Mucosa of gallbladder (tissue), 1 donor: ENCODE measurements at regions not wholly inside any gene's neighbourhood (a gene's known extent, or its start where the extent isn't known, plus 50 kb on each side); places are given as distances from the start of the nearest gene placed in this dataset.
"Not testable (repeated sequence)": the region's sequence is repeated elsewhere in the genome, so short reads cannot be mapped to it uniquely, and the experiment has no call there.

ENCODE experiments used
- DNase-seq: peaks from one replicate; pipeline ENCODE4 v3.0.0-alpha.2; 2020; ENCODE audit warnings: low spot score
- donor health status: DM: no; HTN: no; CAD: no.

DNA sequence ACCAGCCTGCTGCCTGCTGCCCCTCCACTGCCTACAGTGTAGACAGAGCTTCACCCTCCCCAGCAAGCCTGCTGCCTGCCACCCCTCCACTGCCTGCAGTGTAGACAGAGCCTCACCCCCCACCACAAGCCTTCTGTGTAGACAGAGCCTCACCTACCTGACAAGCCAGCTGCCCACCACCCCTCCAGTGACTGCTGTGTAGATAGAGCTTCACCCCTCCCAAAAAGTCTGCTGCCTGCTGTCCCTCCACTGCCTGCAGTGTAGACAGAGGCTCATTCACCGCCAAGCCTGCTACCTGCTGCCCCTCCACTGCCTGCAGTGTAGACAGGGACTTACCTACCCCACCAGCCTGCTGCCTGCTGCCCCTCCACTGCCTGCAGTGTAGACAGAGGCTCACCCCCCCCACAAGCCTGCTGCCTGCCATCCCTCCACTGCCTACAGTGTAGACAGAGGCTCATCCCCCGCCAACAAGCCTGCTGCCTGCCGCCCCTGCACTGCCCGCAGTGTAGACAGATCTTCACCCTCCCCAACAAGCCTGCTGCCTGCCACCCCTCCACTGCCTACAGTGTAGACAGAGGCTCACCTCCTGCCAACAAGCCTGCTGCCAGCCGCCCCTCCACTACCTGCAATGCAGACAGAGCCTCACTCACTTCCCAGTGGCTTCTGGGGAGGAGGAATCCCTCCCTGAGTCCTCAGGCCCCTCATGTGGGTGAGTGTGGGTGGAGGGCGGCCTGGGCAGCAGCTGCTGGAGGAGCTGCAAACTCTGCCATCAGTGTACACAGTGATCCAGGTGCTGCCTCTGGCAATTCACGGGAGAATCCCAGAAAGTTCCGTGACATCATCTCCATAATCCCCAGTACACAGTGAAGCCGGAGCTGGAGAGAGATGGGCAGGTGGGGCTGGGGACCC is 140.9 kb downstream of the DLL1 start:
- DNase-seq = no peak

DNA sequence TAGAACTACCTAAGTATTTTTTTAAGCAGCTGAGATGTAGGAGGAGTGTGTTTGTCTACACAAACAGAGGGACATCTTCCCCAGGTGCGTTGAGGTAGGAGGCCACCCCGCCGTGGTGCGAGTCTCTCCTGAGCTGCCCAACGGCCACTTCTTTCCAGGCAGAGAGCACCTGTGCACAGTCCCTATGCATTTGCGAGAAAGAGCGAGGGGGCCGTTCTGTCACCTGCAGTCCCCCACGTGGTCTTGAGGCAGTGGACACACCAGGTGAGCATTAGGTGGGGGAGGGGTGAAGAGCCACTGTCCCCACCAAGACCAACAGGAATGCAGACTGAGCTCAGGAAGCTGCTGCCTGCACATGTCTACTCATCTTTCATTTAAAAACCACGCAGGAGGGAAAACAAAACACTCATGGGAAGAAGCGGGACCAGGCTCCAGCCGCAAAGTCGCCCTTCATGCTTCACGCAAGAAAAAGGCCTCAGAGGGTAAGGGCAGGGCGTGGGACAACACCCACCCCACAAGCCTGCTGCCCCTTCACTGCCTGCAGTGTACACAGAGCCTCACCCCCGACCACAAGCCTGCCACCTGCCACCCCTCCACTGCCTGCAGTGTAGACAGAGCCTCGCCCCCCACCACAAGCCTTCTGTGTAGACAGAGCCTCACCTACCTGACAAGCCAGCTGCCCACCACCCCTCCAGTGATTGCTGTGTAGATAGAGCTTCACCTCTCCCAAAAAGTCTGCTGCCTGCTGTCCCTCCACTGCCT is 142.0 kb downstream of the DLL1 start:
- DNase-seq = no peak

DNA sequence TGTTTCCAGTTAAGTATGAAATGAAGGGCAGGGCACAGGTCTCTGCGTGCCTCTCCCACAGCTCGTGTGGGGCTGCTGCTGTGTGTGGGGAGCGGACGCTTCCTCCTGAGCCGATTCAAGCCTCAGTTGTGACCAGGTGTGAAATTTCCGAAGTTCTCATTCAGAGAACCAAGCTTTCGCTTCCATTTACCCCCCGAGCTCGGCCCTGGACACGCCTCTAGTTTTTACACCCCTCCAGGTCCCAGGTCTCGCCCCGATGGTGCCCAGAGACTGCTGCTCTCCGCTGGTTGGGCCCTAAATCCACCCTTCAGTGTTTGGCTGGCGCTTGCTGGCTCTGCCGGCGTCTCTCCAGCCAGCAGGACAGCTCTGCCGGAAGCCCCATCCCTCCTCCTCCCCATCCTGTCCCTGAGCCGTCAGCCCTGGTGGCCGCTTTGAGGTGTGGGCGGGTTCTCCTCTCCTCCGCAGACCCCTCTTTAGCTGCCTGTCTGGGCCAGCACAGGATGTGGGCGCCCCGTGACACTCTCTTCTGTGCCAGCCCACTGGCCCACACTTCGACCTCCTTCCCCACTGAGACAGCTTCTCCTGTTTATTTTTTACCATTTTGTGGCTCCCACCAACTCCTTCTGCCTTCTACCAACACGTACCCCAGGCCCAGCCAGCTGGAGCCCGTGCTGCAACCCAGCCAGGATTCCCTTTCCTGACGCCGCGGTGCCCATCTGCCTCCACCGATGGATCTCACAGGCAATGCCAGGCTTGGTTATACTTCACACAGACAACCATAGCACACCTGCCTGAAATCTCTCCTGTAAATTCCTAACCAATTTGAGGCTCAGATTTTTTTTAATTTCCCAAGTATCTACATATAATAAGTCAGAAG is 142.8 kb downstream of the DLL1 start:
- no peak for DNase-seq

DNA sequence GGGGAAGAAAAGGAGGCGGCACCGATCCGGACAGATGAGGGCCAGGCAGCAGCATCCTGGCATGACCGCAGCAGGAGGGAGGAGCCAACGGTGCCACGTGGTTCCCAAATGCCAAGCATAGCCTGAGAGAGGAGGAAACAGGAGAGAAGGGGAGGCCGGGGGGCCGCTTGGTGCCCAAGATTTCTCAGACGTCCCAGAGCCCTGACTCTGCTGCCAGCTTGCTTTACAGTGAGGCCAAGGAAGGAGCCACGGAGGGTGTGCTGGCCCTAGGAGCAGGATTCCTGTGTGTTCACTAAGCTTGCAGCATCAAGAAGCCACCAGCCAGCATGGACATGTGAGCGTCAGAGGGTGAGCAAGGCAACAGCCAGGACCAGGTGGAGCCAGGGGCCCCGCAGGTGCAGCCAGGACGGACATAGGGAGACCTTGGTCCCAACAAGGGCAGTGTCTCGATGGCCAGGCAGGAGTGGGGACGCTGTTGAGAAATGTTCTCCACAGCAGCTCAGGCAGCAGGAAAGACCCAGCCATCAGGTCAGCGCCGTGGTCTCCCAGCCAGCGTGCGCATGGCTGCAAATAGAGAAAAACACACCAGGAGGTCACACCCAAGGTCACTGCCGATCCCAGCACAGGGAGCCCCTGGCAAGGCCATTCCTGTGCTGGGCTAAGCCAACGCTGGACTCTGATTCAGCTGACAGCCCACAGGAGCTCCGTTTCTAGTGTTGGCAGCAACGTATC is 143.7 kb downstream of the DLL1 start:
- peak; percentile 56 for DNase-seq

DNA sequence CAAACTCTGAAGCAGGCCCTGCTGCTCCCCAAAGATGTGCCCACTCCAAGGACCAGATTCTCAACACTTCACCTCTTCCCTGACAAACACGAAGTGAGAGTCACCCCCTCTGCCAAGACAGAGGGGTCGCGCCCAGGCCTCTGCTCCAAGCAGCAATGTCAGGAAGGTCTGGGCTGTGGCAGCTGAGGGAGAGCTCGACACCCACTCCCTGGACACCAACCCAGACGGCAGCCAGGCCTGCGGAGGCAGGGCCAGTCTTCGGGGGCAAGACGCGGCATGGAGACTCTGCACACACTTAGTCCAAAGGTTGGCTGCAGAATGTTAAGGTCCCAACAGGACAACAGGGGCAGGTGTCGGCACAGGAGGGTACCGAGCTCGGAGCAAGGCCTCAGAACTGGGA is 144.2 kb downstream of the DLL1 start:
- no peak for DNase-seq

DNA sequence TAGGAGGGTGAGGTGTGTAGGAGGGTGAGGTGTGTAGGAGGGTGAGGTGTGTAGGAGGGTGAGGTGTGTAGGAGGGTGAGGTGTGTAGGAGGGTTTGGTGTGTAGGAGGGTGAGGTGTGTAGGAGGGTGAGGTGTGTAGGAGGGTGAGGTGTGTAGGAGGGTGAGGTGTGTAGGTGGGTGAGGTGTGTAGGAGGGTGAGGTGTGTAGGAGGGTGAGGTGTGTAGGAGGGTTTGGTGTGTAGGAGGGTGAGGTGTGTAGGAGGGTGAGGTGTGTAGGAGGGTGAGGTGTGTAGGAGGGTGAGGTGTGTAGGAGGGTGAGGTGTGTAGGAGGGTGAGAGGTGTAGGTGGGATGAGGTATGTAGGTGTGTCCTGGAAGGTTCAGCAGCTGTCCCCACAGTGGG is 144.7 kb downstream of the DLL1 start:
- DNase-seq = not testable (repeated sequence)

DNA sequence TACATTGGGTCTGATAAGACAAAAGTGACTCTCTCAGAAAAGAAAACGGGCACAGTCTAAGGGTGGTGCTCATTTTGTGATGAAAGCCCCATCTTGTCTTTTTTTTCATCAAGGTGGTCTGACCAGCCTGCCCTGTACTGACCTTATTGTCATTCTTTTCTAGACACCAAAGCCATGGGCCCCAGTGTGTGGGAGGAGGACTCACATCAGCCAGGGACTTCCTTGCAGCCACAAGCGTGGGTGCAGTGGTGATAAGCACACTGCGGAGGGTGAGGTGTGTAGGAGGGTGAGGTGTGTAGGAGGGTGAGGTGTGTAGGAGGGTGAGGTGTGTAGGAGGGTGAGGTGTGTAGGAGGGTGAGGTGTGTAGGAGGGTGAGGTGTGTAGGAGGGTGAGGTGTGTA is 145.2 kb downstream of the DLL1 start:
- not testable (repeated sequence) for DNase-seq

DNA sequence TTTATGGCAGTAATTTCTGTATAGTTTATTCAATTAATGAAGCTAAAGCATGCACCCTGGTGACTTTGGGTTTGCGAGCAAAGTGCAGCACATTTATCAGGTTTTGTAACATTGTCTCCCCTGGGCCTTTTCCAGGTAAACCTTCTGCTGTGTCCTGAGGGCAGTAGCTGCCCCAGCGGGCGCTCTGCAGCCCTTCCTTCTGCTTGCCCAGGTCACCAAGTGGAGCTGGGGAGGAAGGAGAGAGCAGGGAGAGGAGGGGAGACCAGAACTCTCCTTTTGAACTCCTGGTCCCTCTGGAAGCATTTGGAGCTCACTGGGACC is 145.6 kb downstream of the DLL1 start:
- DNase-seq = no peak

DNA sequence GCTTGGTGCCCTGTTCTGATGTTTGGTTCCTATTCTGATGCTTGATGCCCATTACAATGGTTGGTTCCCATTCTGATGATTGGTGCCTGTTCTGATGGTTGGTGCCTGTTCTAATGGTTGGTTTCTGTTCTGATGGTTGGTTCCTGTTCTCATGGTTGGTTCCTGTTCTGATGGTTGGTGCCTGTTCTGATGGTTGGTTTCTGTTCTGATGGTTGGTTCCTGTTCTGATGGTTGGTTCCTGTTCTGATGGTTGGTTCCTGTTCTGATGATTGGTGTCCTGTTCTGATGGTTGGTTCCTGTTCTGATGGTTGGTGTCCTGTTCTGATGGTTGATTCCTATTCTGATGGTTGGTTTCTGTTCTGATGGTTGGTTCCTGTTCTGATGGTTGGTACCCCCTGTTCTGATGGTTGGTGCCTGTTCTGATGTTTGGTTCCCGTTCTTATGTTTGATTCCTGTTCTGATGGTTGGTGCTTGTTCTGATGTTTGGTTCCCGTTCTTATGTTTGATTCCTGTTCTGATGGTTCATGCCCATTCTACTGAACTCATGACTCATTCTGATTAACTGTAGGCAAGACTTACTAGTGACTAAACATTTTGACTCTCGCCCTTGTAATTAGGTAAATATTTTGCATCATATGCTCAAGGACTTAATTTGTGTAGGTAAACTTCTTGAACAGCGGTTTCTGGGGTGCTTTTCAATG is 146.2 kb downstream of the DLL1 start:
- no peak for DNase-seq

DNA sequence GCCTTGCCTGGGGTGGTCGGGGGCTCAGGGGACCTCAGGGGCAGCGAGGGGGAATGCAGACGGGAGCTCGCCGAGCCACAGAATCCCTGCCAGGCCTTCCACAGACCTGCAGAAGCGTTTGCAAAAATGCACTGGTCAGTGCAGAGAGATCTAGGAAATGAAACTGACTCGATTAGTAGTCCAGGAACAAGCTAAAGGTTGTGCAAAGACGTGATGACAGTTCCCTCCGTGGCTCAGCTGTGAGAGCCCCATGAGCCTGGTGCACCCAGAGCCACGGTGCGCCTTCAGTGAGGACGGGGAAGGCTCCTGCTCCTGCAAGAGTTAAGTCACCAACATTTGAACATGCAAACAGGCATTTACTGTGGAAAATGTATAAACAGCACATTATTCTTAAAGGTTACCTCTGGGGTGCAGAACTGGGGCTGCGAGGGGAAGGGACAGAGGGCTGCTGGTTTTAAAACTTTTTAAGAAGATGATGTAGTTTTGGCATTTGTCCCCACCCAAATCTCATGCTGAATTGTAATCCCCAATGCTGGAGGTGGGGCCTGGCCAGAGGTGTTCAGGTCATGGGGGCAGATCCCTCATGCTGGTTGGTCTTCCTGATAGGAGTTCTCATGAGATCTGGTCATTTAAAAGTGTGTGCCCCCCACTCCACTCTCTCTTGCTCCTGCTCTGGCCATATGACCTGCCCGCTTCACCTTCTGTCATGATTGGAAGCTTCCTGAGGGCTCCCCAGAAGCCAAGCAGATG is 147.3 kb downstream of the DLL1 start:
- no peak for DNase-seq

DNA sequence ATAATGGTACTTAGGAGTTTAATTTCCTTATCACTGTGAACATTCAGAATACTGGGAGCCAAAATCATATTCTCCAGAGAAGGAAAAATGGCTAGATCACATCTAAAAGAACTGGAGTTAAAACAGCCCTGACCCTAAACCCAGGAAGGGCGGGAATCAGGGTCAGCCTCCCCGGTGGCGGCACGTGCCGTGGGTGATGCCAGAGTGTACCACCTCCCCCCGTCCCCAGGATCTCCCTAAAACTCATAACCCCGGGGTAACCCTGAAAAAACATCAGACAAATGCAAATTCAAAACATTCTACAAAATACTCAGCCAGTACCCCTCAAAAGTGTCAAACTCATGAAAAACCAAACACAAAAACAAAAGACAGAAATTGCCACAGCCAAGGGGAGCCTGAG is 148.3 kb downstream of the DLL1 start:
- DNase-seq = no peak

DNA sequence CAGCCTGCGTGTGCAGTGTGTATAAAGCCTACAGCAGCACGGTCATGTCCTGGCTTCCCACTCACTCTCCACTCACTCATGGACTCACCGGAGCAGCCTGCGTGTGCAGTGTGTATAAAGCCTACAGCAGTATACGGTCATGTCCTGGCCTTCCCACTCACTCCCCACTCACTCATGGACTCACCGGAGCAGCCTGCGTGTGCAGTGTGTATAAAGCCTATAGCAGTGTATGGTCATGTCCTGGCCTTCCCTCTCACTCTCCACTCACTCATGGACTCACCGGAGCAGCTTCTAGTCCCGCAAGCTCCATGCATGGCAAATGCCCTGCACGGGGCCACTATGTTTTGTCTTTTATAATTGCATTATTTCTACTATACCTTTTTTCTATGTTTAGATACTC is 149.8 kb downstream of the DLL1 start:
- not testable (repeated sequence) for DNase-seq

DNA sequence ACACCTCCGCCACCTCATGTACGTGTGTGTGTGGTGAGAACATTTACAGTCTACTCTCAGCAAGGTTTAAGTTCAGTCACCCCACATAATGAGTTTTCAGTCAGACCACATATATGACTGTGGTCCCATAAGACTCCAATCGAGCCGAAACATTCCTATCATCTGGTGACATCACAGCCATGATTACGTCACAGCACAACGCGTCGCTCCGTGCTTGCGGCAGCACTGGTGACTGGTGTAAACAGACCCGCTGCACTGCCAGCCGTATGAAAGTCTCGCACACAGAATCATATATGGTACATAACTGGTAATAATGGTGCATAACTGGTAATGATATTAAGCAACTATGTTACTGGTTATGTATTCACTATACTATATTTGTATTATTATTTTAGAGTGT is 150.7 kb downstream of the DLL1 start:
- no peak for DNase-seq

DNA sequence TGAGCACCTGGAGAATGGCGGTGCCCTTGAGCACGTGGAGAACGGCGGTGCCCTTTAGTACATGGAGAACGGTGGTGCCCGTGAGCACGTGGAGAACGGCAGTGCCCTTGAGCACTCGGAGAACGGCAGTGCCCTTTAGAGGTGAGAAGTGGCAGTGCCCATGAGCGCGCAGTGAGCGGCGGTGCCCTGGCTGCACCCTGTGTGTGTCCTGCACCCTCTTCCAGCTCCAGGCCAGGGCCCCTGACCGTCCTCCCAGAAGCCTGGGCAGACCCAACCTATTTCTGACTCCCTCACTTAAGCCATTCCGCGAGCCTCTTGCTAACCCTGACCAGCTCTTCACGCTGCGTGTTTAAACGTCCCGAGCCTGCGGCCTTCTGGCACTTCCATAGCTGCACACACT is 151.3 kb downstream of the DLL1 start:
- DNase-seq = no peak

DNA sequence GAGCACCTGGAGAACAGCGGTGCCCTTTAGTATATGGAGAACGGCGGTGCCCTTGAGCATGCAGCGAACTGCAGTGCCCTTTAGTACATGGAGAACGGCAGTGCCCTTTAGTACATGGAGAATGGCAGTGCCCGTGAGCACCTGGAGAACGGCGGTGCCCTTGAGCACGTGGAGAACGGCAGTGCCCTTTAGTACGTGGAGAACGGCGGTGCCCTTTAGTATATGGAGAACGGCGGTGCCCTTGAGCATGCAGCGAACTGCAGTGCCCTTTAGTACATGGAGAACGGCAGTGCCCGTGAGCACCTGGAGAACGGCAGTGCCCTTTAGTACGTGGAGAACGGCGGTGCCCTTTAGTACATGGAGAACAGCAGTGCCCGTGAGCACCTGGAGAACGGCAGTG is 151.8 kb downstream of the DLL1 start:
- DNase-seq = not testable (repeated sequence)

DNA sequence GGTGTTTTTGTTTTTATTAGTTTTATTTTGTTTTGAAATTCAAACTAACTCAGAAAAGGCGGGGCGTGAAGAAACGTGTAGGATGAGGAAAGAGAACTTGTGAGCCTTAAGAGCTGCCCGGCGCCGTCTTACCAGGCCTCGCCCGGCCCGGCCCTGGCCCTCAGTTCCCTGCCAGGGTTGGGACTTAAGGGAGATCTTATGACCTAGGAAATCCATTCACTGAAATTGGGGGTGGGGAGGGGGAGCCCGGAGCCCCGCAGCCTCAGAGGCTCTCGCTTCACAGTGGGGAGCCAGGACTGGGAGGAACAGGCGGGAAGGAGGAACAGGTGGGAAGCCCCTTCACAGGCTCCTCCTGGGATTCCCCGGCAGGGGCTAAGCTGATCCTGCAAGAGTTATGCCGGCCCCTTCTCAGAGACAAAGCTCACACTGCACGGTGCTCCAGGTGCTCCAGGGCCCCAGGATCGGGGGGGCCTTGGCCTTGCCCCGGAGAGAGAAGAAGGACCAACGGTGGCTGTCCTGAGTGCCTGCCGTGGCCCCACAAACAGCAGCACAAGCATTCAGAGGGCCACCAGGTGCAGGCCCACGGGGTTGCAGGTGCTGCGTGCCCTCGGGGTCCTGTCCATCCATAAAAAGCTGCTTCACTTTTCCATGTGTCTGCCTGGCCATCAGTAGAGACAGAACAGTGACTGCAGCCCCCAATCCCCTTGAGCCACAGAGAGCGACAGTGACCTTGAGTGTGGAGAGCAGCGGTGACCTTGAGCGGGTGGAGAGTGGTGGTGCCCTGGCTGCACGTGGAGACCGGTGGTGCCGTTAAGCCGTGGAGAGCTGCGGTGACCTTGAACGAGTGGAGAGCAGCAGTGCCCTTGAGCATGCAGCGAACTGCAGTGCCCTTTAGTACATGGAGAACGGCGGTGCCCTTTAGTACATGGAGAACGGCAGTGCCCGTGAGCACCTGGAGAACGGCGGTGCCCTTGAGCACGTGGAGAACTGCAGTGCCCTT is 152.7 kb downstream of the DLL1 start:
- DNase-seq = no peak

DNA sequence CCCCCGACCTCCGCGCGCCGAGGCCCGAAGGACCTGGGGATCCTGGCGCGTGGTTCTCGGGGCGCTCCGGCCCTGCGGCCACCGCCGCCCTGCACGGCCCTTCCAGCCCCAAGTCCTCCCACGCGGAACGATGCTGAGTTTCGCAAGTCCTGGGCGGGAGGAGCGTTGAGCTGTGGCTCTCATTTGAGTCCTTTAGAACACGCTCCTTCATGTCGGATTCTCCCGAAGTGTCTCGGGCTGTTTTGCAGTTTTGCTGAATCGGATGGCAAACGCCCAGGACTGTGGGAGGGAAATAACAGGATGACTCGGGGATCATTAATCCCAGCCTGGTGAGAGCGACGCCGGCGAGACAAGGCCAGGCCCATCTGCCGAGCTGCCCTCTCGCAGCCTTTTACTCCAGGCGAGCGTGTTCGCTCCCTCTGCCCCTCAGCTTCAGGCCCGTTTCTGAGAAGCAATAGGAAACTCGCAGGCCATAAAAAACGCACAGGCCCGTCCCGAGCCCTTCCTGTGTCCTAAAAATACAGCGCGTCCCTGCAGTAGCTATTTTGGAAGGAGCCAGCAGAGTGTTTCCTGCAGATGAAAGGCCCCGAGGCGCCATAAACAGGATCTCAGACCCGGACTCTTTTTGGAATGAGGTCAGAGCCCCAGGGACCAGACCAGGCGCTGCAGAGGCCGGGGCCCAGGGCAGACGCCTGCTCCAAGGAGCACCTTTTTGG is 153.5 kb downstream of the DLL1 start:
- no peak for DNase-seq

DNA sequence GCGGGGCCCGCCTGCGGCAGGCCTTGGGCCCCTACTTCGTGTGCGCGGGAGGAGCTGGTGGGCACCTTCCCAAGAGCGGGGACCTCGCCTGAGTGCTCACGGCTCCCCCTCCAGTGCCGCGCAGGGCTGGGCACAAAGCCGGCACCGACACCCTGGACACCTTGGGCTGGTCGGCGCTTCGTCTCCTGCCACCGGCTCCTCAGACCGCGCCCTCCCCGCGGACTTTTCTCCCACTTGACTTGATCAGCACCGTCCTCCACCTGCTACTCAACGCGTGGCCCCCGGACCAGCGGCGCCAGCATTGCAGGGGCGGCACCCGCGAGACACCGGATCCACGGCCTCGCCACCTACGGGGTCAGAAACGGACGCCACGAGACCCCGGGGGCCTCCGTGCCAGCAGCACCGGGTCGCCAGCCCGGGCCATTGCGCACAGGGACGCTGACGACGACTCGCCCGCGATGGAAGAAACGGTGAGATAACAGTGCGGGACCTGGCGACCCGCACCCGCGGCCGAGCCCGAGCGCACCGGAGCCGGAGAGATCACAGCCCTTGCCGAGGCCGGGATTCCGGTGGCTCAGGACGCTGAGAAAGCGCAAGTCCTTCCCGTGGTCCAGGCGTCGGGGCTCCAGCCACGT is 154.2 kb downstream of the DLL1 start:
- no peak for DNase-seq
